BLaER1 treated with 17β-estradiol and CSF1 and Interleukin-3, amounts not matched to agents 10 nM and 100 nM (cell line): ENCODE measurements at regions not wholly inside any gene's neighbourhood (a gene's known extent, or its start where the extent isn't known, plus 50 kb on each side); places are given as distances from the start of the nearest gene placed in this dataset.

Experiments
- H3K27ac ChIP-seq, 11 experiments: shearing (Covaris generic); formaldehyde crosslinking; 2 replicates each; pipeline ENCODE4 v1.8.1; 2022
- H3K27me3 ChIP-seq, 11 experiments: shearing (Covaris generic); formaldehyde crosslinking; 2 replicates each; pipeline ENCODE4 v1.8.1; 2022
- H3K36me3 ChIP-seq, 11 experiments: shearing (Covaris generic); formaldehyde crosslinking; 2 replicates each; pipeline ENCODE4 v1.8.1; 2022
- H3K4me1 ChIP-seq, 10 experiments: shearing (Covaris generic); formaldehyde crosslinking; 2 replicates each; pipeline ENCODE4 v1.8.1; 2022
- H3K4me2 ChIP-seq, 11 experiments: shearing (Covaris generic); formaldehyde crosslinking; 2 replicates each; pipeline ENCODE4 v1.8.1; 2022
- H3K4me3 ChIP-seq, 10 experiments: shearing (Covaris generic); formaldehyde crosslinking; 2 replicates each; pipeline ENCODE4 v1.8.1; 2022
- H3K9ac ChIP-seq, 11 experiments: shearing (Covaris generic); formaldehyde crosslinking; 2 replicates each; pipeline ENCODE4 v1.8.1; 2022
- H3K9me3 ChIP-seq, 11 experiments: shearing (Covaris generic); formaldehyde crosslinking; replicated peaks in 1 of 11; 2 replicates each; pipeline ENCODE4 v1.8.1; 2022
- H4K20me1 ChIP-seq, 11 experiments: shearing (Covaris generic); formaldehyde crosslinking; 2 replicates each; pipeline ENCODE4 v1.8.1; 2022
- Cebpa-rat ChIP-seq, 11 experiments: shearing (Covaris generic); IDR thresholded peaks; 2 replicates each; pipeline ENCODE4 v1.8.1; 2022

- Histone ChIP-seq H3K9ac (no peak overlapping the region), H3K4me3 (no peak overlapping the region), H3K36me3 (no peaks in the 10 kb centered on the region), H3K27me3 (no peaks in the 10 kb centered on the region), H3K4me2 (no peak overlapping the region), H3K9me3 (peaks cover 0 to 40% (median 10%) of the 10 kb centered on the region in 11 experiments; a peak in 13 of 22 replicates), H3K4me1 (peaks cover 0 to 11% (median 8%) of the 10 kb centered on the region in 10 experiments; a peak in 8 of 20 replicates), H4K20me1 (no peaks in the 10 kb centered on the region), H3K27ac (no peak overlapping the region)
- TF ChIP-seq Cebpa-rat (IDR thresholded peaks at IDR 0.05), result no peak
These were observed 265.4 kb downstream of the DCDC2C start for GRCh38 chr2:3968736-3969135.

- H3K9me3 ChIP-seq, result peaks cover 3 to 36% (median 12%) of the 10 kb centered on the region in 11 experiments; a peak in 17 of 22 replicates
- H3K36me3 ChIP-seq, result no peaks in the 10 kb centered on the region
- H3K4me2 ChIP-seq, result no peak overlapping the region
- H3K4me3 ChIP-seq, result no peak overlapping the region
- H4K20me1 ChIP-seq, result no peaks in the 10 kb centered on the region
- no peak for TF ChIP-seq Cebpa-rat (IDR thresholded peaks at IDR 0.05)
- no peak overlapping the region for H3K9ac ChIP-seq
- H3K4me1 ChIP-seq, result peaks cover 3 to 11% (median 8%) of the 10 kb centered on the region in 10 experiments; a peak in 14 of 20 replicates
- H3K27ac ChIP-seq, result no peak overlapping the region
- no peaks in the 10 kb centered on the region for H3K27me3 ChIP-seq
These were observed 267.6 kb downstream of the DCDC2C start for GRCh38 chr2:3970791-3971651.

- H4K20me1 ChIP-seq, result no peaks in the 10 kb centered on the region
These were observed 268.3 kb downstream of the DCDC2C start for GRCh38 chr2:3971652-3972192.

GRCh38 chr2:3972377-3972776 lies 269.0 kb downstream of the DCDC2C start:
- H3K4me3 ChIP-seq, result no peak overlapping the region
- H3K9me3 ChIP-seq, result peaks cover 8 to 33% (median 16%) of the 10 kb centered on the region in 11 experiments; a peak in 17 of 22 replicates
- H4K20me1 ChIP-seq, result no peaks in the 10 kb centered on the region
- no peak overlapping the region for H3K4me2 ChIP-seq
- no peaks in the 10 kb centered on the region for H3K27me3 ChIP-seq
- no peak overlapping the region for H3K27ac ChIP-seq
- H3K9ac ChIP-seq, result no peak overlapping the region
- H3K4me1 ChIP-seq, result peaks cover 0 to 10% (median 1%) of the 10 kb centered on the region in 10 experiments; a peak in 8 of 20 replicates
- no peak for TF ChIP-seq Cebpa-rat (IDR thresholded peaks at IDR 0.05)
- no peaks in the 10 kb centered on the region for H3K36me3 ChIP-seq

More at GRCh38 chr2:3971652-3972192, 268.3 kb downstream of the DCDC2C start:
- Histone ChIP-seq H3K4me3 (no peak overlapping the region), H3K4me2 (no peak overlapping the region), H3K9me3 (peaks cover 8 to 36% (median 16%) of the 10 kb centered on the region in 11 experiments; a peak in 17 of 22 replicates), H3K27ac (no peak overlapping the region), H3K9ac (no peak overlapping the region), H3K4me1 (peaks cover 2 to 10% (median 6%) of the 10 kb centered on the region in 10 experiments; a peak in 14 of 20 replicates), H3K27me3 (no peaks in the 10 kb centered on the region), H3K36me3 (no peaks in the 10 kb centered on the region)
- TF ChIP-seq Cebpa-rat (IDR thresholded peaks at IDR 0.05), result no peak

- Histone ChIP-seq H3K4me2 (no peak overlapping the region), H4K20me1 (no peaks in the 10 kb centered on the region), H3K4me1 (peaks cover 0 to 10% (median 3%) of the 10 kb centered on the region in 10 experiments; a peak in 13 of 20 replicates), H3K9ac (no peak overlapping the region), H3K9me3 (peaks cover 6 to 32% (median 19%) of the 10 kb centered on the region in 11 experiments; a peak in 19 of 22 replicates), H3K4me3 (no peak overlapping the region), H3K27ac (no peak overlapping the region), H3K36me3 (no peaks in the 10 kb centered on the region), H3K27me3 (no peaks in the 10 kb centered on the region)
- TF ChIP-seq Cebpa-rat (IDR thresholded peaks at IDR 0.05), result no peak
These were observed 271.4 kb downstream of the DCDC2C start for GRCh38 chr2:3974765-3975164.

- H3K9me3 ChIP-seq, result peaks cover 4 to 12% (median 8%) of the 10 kb centered on the region in 11 experiments; a peak in 13 of 22 replicates
- H3K36me3 ChIP-seq, result no peaks in the 10 kb centered on the region
- H3K4me3 ChIP-seq, result no peak overlapping the region
- TF ChIP-seq Cebpa-rat (IDR thresholded peaks at IDR 0.05), result no peak
- H3K4me2 ChIP-seq, result peak overlapping the region in 9 of 11 experiments; percentile 5 to 76 (median 53); a peak in 15 of 22 replicates
- no peaks in the 10 kb centered on the region for H4K20me1 ChIP-seq
- H3K9ac ChIP-seq, result no peak overlapping the region
- no peak overlapping the region for H3K27ac ChIP-seq
- H3K4me1 ChIP-seq, result peaks cover 0 to 28% (median 18%) of the 10 kb centered on the region in 10 experiments; a peak in 15 of 20 replicates
- H3K27me3 ChIP-seq, result no peaks in the 10 kb centered on the region
These were observed 278.1 kb downstream of the DCDC2C start for GRCh38 chr2:3981446-3981987.

GRCh38 chr2:3982160-3982559 lies 278.8 kb downstream of the DCDC2C start:
- H3K4me2 ChIP-seq, result peak overlapping the region in 4 of 11 experiments; percentile 57 to 76 (median 68); a peak in 4 of 22 replicates
- H3K36me3 ChIP-seq, result no peaks in the 10 kb centered on the region

GRCh38 chr2:3986063-3986462 lies 282.7 kb downstream of the DCDC2C start:
- H3K27me3 ChIP-seq, result no peaks in the 10 kb centered on the region
- no peak overlapping the region for H3K4me3 ChIP-seq
- peaks cover 18 to 25% (median 22%) of the 10 kb centered on the region in 11 experiments for H3K9me3 ChIP-seq
- H4K20me1 ChIP-seq, result no peaks in the 10 kb centered on the region
- peaks cover 0 to 6% (median 0%) of the 10 kb centered on the region in 11 experiments; a peak in 2 of 22 replicates for H3K36me3 ChIP-seq
- H3K4me1 ChIP-seq, result peaks cover 0 to 12% (median 7%) of the 10 kb centered on the region in 10 experiments; a peak in 13 of 20 replicates
- no peak overlapping the region for H3K27ac ChIP-seq
- no peak overlapping the region for H3K9ac ChIP-seq
- no peak overlapping the region for H3K4me2 ChIP-seq
- TF ChIP-seq Cebpa-rat (IDR thresholded peaks at IDR 0.05), result no peak

More at GRCh38 chr2:3982160-3982559, 278.8 kb downstream of the DCDC2C start:
- H3K4me1 ChIP-seq, result peaks cover 0 to 28% (median 18%) of the 10 kb centered on the region in 10 experiments; a peak in 14 of 20 replicates
- no peak overlapping the region for H3K27ac ChIP-seq
- H3K9me3 ChIP-seq, result peaks cover 4 to 12% (median 8%) of the 10 kb centered on the region in 11 experiments; a peak in 10 of 22 replicates
- H4K20me1 ChIP-seq, result no peaks in the 10 kb centered on the region
- H3K4me3 ChIP-seq, result no peak overlapping the region
- H3K9ac ChIP-seq, result no peak overlapping the region
- TF ChIP-seq Cebpa-rat (IDR thresholded peaks at IDR 0.05), result no peak; a peak in 1 of 22 replicates
- no peaks in the 10 kb centered on the region for H3K27me3 ChIP-seq
